ENCODE measurements at regions not wholly inside any gene's neighbourhood (a gene's known extent, or its start where the extent isn't known, plus 50 kb on each side); places are given as distances from the start of the nearest gene placed in this dataset.
A peak's percentile ranks its signal among the peaks of the same experiment; 100 is the strongest.

DNA sequence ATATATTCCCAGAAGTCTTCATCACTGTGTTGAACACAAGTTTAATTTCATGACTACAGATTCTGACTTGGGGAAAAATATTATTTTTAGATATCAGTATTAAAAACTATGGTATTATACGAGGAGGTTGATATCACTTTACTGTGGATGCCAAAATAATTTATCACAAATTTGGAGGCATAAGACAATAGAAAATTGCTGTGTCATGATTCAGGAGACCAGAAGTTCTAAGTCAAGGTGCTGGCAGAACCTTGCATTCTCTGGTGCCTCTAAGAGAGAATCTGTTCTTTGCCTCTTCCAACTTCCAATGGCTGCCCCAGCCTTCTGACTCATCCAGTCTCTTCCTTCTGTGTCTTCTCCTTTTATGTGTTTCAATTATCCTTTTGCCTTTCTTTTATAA lies 325.0 kb upstream of the CNTN4 start:
- DNase-seq, result no peak
- intact Hi-C loops (cut with DNase I, micrococcal nuclease), result no loop called here
- no peak for ATAC-seq

DNA sequence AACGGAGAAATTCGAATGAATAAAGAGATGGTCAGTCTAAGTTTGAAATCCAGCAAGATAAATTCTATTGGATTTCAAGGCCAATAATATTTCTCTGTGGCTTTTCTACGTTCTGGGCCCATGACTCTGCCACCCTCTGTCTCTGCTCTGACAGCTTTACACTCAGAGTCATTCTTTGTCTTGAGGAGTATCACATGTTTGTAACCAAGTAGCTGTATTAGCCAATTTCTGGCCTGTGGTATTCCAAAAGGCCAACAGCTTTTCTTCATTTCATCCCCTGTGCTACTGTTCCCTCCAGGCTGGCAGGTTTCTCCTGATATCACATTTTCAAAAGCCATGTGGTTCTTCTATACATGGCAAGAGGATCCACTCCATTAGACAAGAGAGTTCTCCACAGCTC lies 324.1 kb upstream of the CNTN4 start:
- intact Hi-C loops (cut with DNase I, micrococcal nuclease), result no loop called here
- ATAC-seq (no peak), DNase-seq (no peak)

DNA sequence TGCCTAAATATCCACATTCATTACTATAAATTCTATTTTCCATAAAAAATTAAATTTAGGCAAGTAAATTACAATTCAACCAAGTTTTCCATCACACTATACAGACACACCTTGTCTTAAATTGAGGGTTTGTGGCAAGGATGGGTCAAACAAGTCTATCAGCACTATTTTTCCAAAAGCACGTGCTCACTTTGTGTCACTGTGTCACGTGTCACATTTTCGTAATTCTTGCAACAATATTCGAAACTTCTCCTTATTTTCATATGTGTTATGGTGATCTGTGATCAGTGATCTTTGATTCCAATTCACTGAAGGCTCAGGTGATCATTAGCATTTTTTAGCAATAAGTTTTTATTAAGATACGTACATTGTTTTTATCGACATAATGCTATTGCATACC lies 323.3 kb upstream of the CNTN4 start:
- DNase-seq (no peak), ATAC-seq (no peak)
- intact Hi-C loops (cut with DNase I, micrococcal nuclease), result no loop called here

DNA sequence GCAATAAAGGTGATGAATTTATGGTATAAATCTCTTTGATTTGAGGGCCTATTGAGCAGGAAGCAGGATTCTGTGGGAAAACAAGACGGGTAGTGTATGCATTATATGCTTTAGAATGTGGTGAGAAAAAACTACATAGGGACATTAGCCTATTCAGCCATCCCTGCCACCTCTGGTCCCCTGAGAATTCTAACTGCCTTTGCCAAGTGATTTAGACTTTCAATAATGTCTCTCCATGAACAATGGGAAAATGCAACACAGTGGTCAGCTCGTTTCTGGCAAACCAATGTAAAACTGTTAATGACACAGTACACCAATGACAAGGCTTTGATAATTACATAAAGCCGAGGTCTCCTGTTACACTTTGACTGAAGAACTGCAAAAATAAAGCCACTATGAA lies 314.7 kb upstream of the CNTN4 start:
- ATAC-seq, result no peak
- intact Hi-C loops (cut with DNase I, micrococcal nuclease), result no loop called here
- DNase-seq, result no peak

DNA sequence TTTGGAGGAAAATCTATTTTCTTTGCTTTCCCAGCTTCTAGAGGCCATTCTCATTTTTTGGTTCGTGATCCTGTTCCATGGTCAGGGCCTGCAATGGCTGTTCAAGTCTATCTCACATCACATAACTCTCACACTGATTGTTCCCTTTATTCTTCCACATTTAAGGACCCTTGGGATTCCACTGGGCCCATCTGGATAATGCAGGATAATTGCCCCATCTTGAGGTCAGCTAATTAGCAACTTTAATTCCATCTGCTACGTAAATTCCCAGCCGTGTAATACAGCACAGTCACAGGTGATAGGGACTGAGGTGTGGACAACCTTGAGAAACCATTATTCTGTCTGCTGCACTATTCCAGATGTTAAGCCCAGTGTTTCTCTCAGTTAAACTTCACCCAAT lies 311.6 kb upstream of the CNTN4 start:
- ATAC-seq (no peak), DNase-seq (no peak)
- intact Hi-C loops (cut with DNase I, micrococcal nuclease), result no loop called here

DNA sequence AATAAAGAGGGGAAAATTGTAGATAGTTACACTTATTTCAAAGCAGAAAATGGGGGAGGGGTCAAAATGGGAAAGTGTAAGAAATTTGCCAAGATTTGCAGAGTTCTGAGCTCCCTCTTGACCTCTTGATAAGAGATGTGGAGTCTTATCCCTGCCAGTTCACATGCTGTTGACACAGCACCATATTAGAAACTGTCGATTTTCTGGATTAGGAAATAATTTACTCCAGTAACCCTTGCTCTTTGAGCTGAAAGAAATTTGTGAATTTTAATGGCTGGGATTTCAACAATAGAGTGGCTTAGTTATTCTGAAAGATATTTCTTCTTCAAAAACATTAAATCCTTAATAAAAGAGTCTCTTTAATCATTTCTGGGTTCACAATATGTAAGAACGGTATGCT lies 306.2 kb upstream of the CNTN4 start:
- DNase-seq (no peak), ATAC-seq (no peak)
- intact Hi-C loops (cut with DNase I, micrococcal nuclease), result no loop called here

DNA sequence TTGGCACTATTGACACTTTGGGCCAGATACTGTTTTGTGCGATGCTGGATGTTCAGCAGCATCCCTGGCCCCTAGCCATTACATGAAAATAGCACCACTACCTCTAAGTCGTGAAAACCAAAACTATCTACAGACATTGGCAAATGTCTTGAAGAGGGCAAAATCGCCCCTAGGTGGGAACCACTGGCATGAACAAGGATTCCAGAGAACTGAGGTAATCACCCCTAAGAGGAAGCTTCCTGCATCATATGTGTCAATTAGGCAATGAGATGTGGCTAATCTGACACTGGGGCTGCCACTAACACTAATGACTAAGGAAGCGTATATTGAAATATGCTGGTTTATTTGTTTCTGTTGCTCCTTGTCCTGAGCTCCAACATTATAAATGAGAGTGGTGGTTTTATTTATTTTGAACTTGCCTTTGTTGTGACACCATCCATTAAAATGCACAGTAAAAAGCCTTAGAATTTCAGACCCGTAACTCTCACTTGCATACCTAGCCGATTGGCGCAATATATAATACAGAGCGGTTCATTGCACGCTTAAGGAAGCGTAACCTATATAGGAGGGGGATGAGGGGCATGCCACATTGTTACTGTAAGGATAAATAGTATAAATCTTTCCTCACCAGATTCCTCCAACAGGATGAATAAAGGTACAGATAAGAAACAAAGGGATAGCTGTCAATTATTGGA lies 299.8 kb upstream of the CNTN4 start:
- intact Hi-C loops (cut with DNase I, micrococcal nuclease), result no loop called here
- ATAC-seq (no peak), DNase-seq (no peak)

DNA sequence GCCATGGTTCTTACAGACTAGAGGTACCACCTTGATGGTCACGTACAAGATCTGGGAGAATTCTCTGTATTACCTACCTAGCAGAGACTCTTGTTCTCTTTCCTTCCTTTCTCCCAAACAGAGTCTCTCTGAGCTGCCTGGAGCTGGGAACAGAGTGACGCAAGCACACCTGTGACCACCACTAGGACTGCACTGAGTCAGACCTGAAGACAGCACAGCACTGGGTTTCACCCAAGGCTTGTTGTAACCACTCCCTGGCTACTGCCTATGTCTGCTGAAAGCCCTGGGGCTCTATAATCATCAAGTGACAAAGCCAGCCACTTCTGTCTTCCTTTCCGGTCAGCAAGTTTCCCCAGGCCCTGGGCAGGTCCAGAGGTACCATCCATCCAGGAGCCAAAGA lies 293.3 kb upstream of the CNTN4 start:
- ATAC-seq, result no peak
- intact Hi-C loops (cut with DNase I, micrococcal nuclease), result no loop called here
- no peak for DNase-seq

DNA sequence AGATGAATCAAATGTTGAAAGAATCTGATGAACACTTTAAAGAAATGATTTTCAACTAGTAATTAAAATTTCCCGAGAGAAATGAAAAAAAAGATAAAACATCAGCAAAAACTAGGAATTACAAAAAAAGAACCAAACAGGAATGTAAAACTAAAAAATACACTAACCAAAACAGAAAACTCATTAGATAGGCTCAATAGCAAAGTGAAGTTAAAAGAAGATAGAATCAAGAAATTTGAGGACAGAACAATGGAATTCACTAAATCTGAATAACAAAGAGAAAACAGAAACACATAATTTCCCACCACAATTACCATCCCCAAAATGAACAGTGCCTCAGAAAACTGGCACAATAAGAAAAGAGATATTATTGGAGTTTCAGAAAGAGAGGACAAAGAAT lies 290.1 kb upstream of the CNTN4 start:
- DNase-seq (no peak), ATAC-seq (no peak)
- intact Hi-C loops (cut with DNase I, micrococcal nuclease), result no loop called here

DNA sequence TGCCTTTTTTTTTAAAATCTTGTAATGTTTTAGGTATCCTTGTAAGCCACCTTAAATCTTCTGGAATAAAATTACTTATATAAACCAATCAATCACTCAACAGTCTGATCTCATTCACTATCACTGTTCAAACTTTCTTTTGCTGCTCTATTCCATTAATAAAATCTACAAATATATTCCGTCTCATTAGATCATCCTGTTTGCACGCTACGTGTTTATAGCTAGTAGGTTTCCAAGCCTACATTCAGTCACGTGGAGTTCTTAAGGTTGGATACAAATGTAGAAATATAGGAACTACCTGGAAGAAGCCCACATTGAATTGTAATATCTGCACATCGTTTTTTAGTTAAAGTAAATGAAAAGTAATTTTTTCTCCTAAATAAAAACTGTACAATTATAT lies 274.8 kb upstream of the CNTN4 start:
- no peak for ATAC-seq
- intact Hi-C loops (cut with DNase I, micrococcal nuclease), result no loop called here
- DNase-seq, result no peak

DNA sequence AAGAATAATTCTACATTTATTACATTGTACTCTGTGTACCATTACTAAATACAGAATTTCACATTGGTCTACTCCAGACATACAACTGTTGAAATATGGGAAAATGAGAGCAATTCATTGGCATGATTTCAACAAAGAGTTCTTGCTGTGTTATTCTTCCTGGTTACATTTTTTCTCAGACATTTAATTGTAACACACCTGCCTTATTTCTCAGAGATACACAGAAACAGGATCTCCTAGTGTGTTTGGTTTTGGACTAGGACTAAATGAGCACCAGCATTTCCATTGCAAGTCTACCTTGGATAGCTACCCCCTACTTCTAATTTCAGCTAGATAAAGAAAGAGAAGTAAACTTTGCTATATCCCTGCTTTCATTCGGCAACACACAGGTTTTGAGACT lies 274.3 kb upstream of the CNTN4 start:
- no peak for ATAC-seq
- intact Hi-C loops (cut with DNase I, micrococcal nuclease), result no loop called here
- no peak for DNase-seq

DNA sequence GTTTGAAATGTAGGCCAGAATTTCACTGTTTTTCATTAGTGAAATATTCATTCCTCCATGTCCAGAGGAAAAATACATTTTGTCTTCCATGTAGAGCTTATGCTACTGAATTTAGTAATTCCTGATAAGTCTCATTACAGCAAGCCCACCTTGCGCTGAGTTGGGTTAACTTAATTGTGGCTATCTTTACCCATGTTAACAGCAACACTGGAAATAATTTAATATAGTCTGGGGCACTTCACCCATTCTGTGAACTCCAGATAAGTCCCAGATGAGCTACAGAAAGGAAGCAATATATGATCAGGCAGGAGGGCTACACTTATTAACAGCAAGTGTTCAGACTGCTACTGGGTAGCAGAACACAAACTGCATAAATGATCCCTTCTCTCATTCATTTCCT lies 270.1 kb upstream of the CNTN4 start:
- DNase-seq (no peak), ATAC-seq (no peak)
- intact Hi-C loops (cut with DNase I, micrococcal nuclease), result no loop called here

DNA sequence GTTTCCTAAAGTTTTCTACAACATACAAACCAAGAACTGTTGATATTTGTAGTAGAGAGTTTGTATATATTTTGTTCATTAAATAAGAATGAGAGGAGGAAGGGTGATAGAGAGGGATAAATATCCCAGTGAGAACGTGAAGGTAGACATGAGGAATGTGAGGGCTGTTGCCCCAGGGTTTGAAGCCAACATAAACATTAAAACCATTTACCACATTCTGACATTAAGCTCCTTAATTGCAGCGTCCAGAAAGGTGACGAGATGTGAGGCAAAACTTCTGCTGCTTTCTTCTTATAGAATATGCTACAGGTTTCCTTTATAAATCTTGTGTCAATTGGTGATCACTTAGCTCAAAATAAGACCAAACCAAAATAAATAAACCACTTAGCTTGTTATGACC lies 267.8 kb upstream of the CNTN4 start:
- no peak for ATAC-seq
- intact Hi-C loops (cut with DNase I, micrococcal nuclease), result no loop called here
- DNase-seq, result no peak

DNA sequence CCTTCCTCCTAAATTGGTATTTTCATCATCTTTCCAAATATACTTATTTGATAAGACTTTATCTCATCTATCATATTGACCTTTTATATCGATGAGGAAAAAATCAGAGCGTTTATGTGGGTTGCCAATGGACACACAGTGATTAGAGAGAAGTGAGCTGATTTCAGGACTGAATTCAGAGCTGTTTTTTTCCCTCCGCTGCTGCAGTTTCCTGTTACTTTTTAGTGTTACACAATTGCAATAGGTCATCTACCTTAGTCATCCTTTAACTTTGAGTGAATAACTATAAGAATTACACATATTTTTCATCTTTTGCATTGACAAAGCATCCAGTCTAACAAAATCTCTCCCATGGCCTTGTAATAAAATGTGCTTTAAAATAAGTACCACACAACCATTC lies 266.3 kb upstream of the CNTN4 start:
- ATAC-seq, result no peak
- intact Hi-C loops (cut with DNase I, micrococcal nuclease), result no loop called here
- DNase-seq, result no peak

DNA sequence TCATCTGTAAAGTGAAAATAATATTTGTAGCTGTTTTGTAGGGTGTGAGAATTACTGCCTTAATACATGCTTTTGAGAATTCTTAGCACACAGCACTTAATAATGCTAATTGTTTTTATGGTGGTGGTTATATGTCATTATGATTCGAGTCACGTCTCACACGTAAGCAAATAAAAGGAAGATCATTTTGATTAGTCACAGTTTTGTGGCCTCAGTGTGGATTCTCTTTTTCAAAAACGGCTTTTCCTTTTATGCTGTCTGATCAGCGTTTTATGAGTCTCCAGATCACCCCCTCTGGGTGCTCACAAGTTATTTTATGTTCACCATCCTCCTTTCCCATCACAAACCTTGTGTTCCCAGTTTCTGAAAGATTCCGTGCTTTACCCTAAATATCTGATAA lies 255.6 kb upstream of the CNTN4 start:
- ATAC-seq, result no peak
- DNase-seq, result no peak
- intact Hi-C loops (cut with DNase I, micrococcal nuclease), result no loop called here

DNA sequence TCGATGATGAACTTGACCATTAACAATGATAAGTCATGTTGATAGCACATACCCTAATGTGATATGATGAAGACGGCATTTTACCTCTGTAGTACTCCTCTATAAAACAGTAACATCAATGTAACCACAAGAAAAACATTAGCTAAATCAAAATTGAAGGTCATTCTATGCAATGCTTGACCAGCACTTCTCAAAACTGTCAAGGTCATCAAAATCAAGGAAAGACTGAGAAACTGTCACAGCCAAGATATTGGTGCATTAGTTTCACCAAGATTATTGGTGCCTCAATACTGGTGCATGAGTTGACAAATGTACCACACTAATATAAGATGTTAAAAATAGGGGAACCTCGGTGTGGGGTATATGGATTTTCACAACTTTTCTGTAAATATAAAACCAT lies 251.1 kb upstream of the CNTN4 start:
- DNase-seq, result no peak
- no peak for ATAC-seq
- intact Hi-C loops (cut with DNase I, micrococcal nuclease), result no loop called here

DNA sequence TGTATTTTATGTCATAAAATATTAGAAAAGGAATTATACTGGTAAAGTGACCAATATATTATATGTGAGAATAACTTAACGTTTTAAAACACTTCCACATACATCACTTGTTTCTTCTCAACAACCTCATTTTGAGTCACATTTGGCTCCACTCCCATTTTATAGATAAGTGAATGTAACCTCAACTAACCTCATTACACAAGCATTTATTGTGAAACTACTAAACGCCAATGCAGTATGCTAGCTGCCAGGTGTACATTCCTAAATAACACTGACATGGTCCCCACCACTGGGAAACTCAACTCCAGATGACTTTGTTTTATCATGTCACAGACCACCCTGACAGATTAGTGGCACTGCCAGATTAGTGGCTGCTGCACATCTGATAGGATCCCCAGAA lies 249.7 kb upstream of the CNTN4 start:
- DNase-seq (no peak), ATAC-seq (no peak)
- intact Hi-C loops (cut with DNase I, micrococcal nuclease), result no loop called here

DNA sequence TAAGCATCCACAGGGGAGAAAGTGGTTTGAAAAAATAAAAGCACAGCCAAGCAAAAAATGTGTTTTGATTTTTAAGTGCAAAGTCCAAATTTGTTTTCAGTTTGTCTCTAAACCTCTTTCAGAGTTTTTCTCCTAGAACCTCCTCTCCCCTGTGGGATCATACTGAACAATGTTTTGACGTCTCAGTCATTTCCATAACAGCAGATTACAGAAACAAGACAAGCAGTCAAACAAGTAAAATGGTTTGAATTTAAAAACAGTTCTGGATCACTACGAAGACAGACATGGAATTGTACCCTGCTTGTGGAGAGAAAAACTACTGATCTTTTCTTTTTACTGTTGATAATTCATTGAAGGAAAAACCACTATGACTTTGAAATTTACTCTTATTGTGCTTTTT lies 245.7 kb upstream of the CNTN4 start:
- ATAC-seq (no peak), DNase-seq (no peak)
- intact Hi-C loops (cut with DNase I, micrococcal nuclease), result no loop called here

DNA sequence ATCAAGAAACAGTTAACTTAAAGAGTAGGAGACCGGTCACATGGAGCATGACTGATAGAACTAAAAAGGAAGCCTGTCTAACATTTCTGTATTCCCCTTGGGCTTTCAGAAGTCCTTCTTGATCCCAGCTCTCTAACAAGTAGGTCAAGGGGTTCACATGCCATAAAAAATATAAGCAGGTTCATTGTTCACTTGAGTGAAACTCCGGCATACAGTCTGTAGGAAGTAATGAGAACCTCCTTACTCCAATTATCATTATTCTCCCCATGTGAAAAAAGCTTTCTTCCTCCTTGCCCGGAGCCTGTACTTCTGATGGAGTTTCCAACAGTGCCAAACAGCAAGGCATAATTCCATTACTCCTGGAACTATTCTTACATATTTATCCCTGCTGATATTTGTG lies 242.8 kb upstream of the CNTN4 start:
- intact Hi-C loops (cut with DNase I, micrococcal nuclease), result no loop called here
- DNase-seq (no peak), ATAC-seq (no peak)

DNA sequence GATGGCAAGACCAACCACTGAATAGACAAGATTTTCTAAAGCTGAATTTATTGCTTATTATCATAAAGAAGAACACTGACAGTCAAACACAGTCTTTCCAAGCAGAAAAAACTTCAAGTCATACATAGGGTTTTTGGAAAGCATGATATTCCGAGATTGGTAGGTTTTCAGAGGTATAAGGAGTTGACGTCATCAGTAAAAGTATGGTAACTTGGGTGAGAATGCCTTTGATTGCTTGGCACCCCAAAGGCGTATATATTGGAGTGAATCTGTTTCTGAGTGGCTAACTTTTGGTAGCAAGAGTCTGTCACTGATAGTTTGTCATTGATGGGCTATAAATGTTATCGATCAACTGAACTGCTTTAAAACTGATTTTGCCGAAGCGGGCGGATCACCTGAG lies 227.9 kb upstream of the CNTN4 start:
- no peak for DNase-seq
- intact Hi-C loops (cut with DNase I, micrococcal nuclease), result no loop called here
- no peak for ATAC-seq

DNA sequence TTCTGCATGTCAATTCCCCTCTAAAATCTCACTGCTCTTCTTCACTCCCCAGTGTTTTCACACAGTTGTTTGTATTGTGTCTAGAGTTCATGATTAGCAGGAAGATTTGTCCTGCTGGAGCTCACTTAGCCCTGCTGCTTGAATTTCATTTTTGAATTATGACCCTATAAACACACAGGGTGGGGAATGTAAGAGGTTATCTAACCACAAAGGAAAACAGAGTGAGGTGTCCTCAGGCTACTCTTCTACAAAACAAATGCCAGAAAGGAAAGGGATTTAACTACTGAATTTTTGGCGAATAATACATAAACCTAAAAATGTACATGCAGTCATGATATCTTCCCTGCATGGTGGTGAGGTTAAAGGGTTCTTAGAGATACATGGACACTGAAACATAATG lies 215.1 kb upstream of the CNTN4 start:
- DNase-seq (no peak), ATAC-seq (peak; percentile 68)
- intact Hi-C loops (cut with DNase I, micrococcal nuclease), result no loop called here

DNA sequence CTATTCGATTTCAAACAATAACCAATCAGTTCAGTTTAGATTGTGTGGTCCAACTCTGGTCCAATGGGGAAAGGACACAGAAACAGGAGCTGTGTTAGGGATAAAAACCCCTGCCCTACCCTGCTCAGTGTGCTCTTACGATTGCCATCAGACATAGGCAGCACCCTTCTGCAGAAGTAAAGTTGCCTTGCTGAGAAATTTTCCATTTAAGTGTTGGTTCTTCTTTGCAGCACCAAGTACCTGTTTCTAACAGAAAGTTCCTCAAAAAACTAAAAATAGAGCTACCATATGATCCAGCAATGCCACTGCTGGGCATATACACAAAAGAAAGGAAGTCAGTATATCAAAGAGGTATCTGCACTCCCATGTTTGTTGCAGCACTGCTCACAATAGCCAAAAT lies 206.2 kb upstream of the CNTN4 start:
- DNase-seq (no peak), ATAC-seq (no peak)
- intact Hi-C loops (cut with DNase I, micrococcal nuclease), result no loop called here

Measured in left colon (tissue), 2 donors.